Upper lobe of left lung (tissue), 6 donors: ENCODE measurements at regions not wholly inside any gene's neighbourhood (a gene's known extent, or its start where the extent isn't known, plus 50 kb on each side); places are given as distances from the start of the nearest gene placed in this dataset.

Experiments used
- ATAC-seq, 2 donors: fragments of 200-7000 bp; cut with Tn5 transposase; one replicate each; pipeline ENCODE4 v1.9.1; 2022; ENCODE audit warnings: mild to moderate bottlenecking in 2 of 2, moderate library complexity in 2 of 2; ENCODE audit not compliant: low FRiP score in 2 of 2
- DNase-seq, 2 donors: peaks; one replicate each; pipeline ENCODE4 v3.0.0-alpha.2; 2019 to 2020
- H3K27ac ChIP-seq, 4 donors: fragments of 200-600 bp; sonication (generic); one replicate each; pipeline ENCODE4 v1.5.1; 2016 to 2019
- H3K27me3 ChIP-seq, 4 donors: fragments of 200-600 bp; sonication (generic); one replicate each; pipeline ENCODE4 v1.5.1; 2017 to 2019
- H3K36me3 ChIP-seq, 4 donors: fragments of 200-600 bp; sonication (generic); one replicate each; pipeline ENCODE4 v1.5.1; 2016 to 2019
- H3K4me1 ChIP-seq, 4 donors: fragments of 200-600 bp; sonication (generic); one replicate each; pipeline ENCODE4 v1.5.1; 2018 to 2019
- H3K4me3 ChIP-seq, 4 donors: fragments of 200-600 bp; sonication (generic); one replicate each; pipeline ENCODE4 v1.5.1; 2017 to 2019; ENCODE audit warnings: mild to moderate bottlenecking in 2 of 4, moderate library complexity in 1 of 4
- H3K9me3 ChIP-seq, 4 donors: fragments of 200-600 bp; sonication (generic); one replicate each; pipeline ENCODE4 v1.5.1; 2018 to 2019
- CTCF ChIP-seq, 6 experiments: fragments of 450-650 bp in 4 of 6; fragments of 200-600 bp in 2 of 6; sonication (generic) in 2 of 6; IDR thresholded peaks; one replicate each; pipeline ENCODE4 v1.5.1; 2016 to 2019; ENCODE audit warnings: antibody characterized with exemption in 6 of 6
- EP300 ChIP-seq, 4 donors: sonication (generic); formaldehyde crosslinking; IDR thresholded peaks; one replicate each; pipeline ENCODE4 v1.5.1; 2017; ENCODE audit warnings: antibody characterized with exemption in 4 of 4, control low read depth in 2 of 4
- POLR2A ChIP-seq, 4 donors: fragments of 450-650 bp; IDR thresholded peaks; one replicate each; pipeline ENCODE4 v1.5.1; 2016 to 2017; ENCODE audit warnings: antibody characterized with exemption in 4 of 4, mild to moderate bottlenecking in 2 of 4
- POLR2AphosphoS5 ChIP-seq, 2 donors: sonication (generic); formaldehyde crosslinking; IDR thresholded peaks; one replicate each; pipeline ENCODE4 v1.5.1; 2017; ENCODE audit warnings: antibody characterized with exemption in 2 of 2
- WGBS, 2 donors: methylation state at CpG; one replicate each; pipeline ENCODE4 v1.1.5; 2017 to 2018; 5-methylcytosine and 5-hydroxymethylcytosine counted together
- donor health status: DM: no; HTN: no; CAD: no; lungs with moderate emphysema.
- donor health status: DM: no; HTN: yes; CAD: no; lungs with severe emphysema.

GRCh38 chr5:74460694-74461093 is 179.8 kb downstream of the ENC1 start:
- no peaks in the 10 kb centered on the region for H3K27me3 ChIP-seq
- H3K4me1 ChIP-seq: no peaks in the 10 kb centered on the region
- ATAC-seq (no peak), DNase-seq (no peak)
- no peak overlapping the region for H3K27ac ChIP-seq
- 89% methylated on average over 3 of the region's 3 CpGs for WGBS, 2 donors
- H3K9me3 ChIP-seq: no peaks in the 10 kb centered on the region
- TF ChIP-seq POLR2A (IDR thresholded peaks at IDR 0.05) (no peak), CTCF (IDR thresholded peaks at IDR 0.05) (no peak), EP300 (IDR thresholded peaks at IDR 0.05) (no peak), POLR2AphosphoS5 (IDR thresholded peaks at IDR 0.05) (no peak)
- no peak overlapping the region for H3K4me3 ChIP-seq
- H3K36me3 ChIP-seq: no peaks in the 10 kb centered on the region

- WGBS, 2 donors: 100% methylated on average over 1 of the region's 1 CpG
- no peaks in the 10 kb centered on the region for H3K9me3 ChIP-seq
- H3K27me3 ChIP-seq: no peaks in the 10 kb centered on the region
- DNase-seq (no peak), ATAC-seq (no peak)
- TF ChIP-seq EP300 (IDR thresholded peaks at IDR 0.05): no peak
- TF ChIP-seq CTCF (IDR thresholded peaks at IDR 0.05): no peak
- no peak for TF ChIP-seq POLR2AphosphoS5 (IDR thresholded peaks at IDR 0.05)
- TF ChIP-seq POLR2A (IDR thresholded peaks at IDR 0.05): no peak
- no peaks in the 10 kb centered on the region for H3K36me3 ChIP-seq
- no peaks in the 10 kb centered on the region for H3K4me1 ChIP-seq
- no peak overlapping the region for H3K4me3 ChIP-seq
- no peak overlapping the region for H3K27ac ChIP-seq
These were observed 180.5 kb downstream of the ENC1 start for GRCh38 chr5:74459984-74460383.

- TF ChIP-seq POLR2A (IDR thresholded peaks at IDR 0.05): no peak
- no peak for TF ChIP-seq CTCF (IDR thresholded peaks at IDR 0.05)
- no peak for TF ChIP-seq POLR2AphosphoS5 (IDR thresholded peaks at IDR 0.05)
- TF ChIP-seq EP300 (IDR thresholded peaks at IDR 0.05): no peak
- Histone ChIP-seq H3K27me3 (no peaks in the 10 kb centered on the region), H3K27ac (no peak overlapping the region), H3K4me1 (no peaks in the 10 kb centered on the region), H3K36me3 (no peaks in the 10 kb centered on the region), H3K9me3 (no peaks in the 10 kb centered on the region), H3K4me3 (no peak overlapping the region)
- DNase-seq (no peak), ATAC-seq (no peak)
These were observed 182.7 kb downstream of the ENC1 start for GRCh38 chr5:74457876-74458275.

- H3K27ac ChIP-seq: no peak overlapping the region
- no peaks in the 10 kb centered on the region for H3K27me3 ChIP-seq
- DNase-seq: no peak
- no peaks in the 10 kb centered on the region for H3K36me3 ChIP-seq
- ATAC-seq: no peak
- H3K4me1 ChIP-seq: no peaks in the 10 kb centered on the region
- WGBS, 2 donors: 91 to 97% methylated on average over 7 of the region's 7 CpGs
- no peak overlapping the region for H3K4me3 ChIP-seq
- no peaks in the 10 kb centered on the region for H3K9me3 ChIP-seq
- no peak for TF ChIP-seq CTCF (IDR thresholded peaks at IDR 0.05)
- no peak for TF ChIP-seq POLR2AphosphoS5 (IDR thresholded peaks at IDR 0.05)
- TF ChIP-seq POLR2A (IDR thresholded peaks at IDR 0.05): no peak
- no peak for TF ChIP-seq EP300 (IDR thresholded peaks at IDR 0.05)
These were observed 186.1 kb downstream of the ENC1 start for GRCh38 chr5:74454263-74455030.

GRCh38 chr5:74452856-74453255 is 187.7 kb downstream of the ENC1 start:
- H3K27ac ChIP-seq: no peak overlapping the region
- peak in 1 of 2 donors; percentile 14 for ATAC-seq
- TF ChIP-seq CTCF (IDR thresholded peaks at IDR 0.05) (no peak), POLR2AphosphoS5 (IDR thresholded peaks at IDR 0.05) (no peak), EP300 (IDR thresholded peaks at IDR 0.05) (no peak), POLR2A (IDR thresholded peaks at IDR 0.05) (no peak)

More at GRCh38 chr5:74452856-74453255, 187.7 kb downstream of the ENC1 start:
- no peak overlapping the region for H3K4me3 ChIP-seq
- no peaks in the 10 kb centered on the region for H3K27me3 ChIP-seq
- no peaks in the 10 kb centered on the region for H3K36me3 ChIP-seq
- DNase-seq: no peak
- H3K9me3 ChIP-seq: no peaks in the 10 kb centered on the region
- 64 to 65% methylated on average over 5 of the region's 5 CpGs for WGBS, 2 donors
- H3K4me1 ChIP-seq: no peaks in the 10 kb centered on the region
